Activated CD8-positive, alpha-beta memory T cell treated with anti-CD3 and anti-CD28 coated beads, Interleukin-2, amount 10 ng/mL, durations not matched to agents 7 days and 5 days (primary cell): ENCODE measurements at regions not wholly inside any gene's neighbourhood (a gene's known extent, or its start where the extent isn't known, plus 50 kb on each side); places are given as distances from the start of the nearest gene placed in this dataset.

Experiments used
- ATAC-seq: fragments of 150-1000 bp; cut with Tn5 transposase; one replicate; pipeline ENCODE4 v1.10.0; 2021; ENCODE audit warnings: moderate library complexity
- CTCF ChIA-PET: fragments of 350-600 bp; sonication (Branson Sonifier 250); formaldehyde crosslinking; loops from one replicate; lab custom pipeline; 2021; ENCODE audit warnings: antibody characterized with exemption; lab: Charles Lee
- DNase-seq: peaks from one replicate; pipeline ENCODE4 v3.0.0-alpha.2; 2020
- H3K27ac Mint-ChIP-seq: one replicate; pipeline ENCODE4 v1.8.0; 2021; ENCODE audit warnings: mild to moderate bottlenecking, mixed read lengths
- H3K27me3 Mint-ChIP-seq: one replicate; pipeline ENCODE4 v1.8.0; 2021; ENCODE audit warnings: mixed read lengths
- H3K36me3 Mint-ChIP-seq: one replicate; pipeline ENCODE4 v1.8.0; 2021; ENCODE audit warnings: mild to moderate bottlenecking, mixed read lengths
- H3K4me1 Mint-ChIP-seq: one replicate; pipeline ENCODE4 v1.8.0; 2021; ENCODE audit warnings: mixed read lengths
- H3K4me3 Mint-ChIP-seq: one replicate; pipeline ENCODE4 v1.8.0; 2021; ENCODE audit warnings: mild to moderate bottlenecking, moderate library complexity, mixed read lengths
- H3K9me3 Mint-ChIP-seq: one replicate; pipeline ENCODE4 v1.8.0; 2022; ENCODE audit warnings: low read depth, mixed read lengths

DNA sequence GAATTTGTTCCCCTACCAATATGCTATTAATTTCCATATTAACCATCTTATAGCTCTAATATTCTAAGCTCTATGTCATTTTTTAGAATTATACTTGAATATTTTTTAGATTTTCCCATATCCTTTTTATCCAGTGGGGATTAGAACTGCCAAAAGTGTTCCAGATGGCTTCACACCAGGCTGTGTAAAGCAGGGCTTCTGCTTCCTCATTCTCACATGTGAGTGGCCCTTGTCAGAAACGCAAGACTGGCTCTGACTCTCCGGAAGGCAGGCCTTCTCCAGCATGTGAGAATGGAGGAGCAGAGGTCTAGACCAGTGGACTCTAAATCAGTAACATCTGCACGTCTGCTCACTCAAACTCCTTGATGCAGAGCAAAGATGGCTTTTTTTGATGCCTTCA is 650.1 kb downstream of the FGF9 start:
- peaks cover 4% of the 10 kb centered on the region for H3K4me1 Mint-ChIP-seq
- no peaks in the 10 kb centered on the region for H3K36me3 Mint-ChIP-seq
- H3K27ac Mint-ChIP-seq = no peak overlapping the region
- no peak for DNase-seq
- peaks cover 6% of the 10 kb centered on the region for H3K9me3 Mint-ChIP-seq
- no peak overlapping the region for H3K4me3 Mint-ChIP-seq
- no peaks in the 10 kb centered on the region for H3K27me3 Mint-ChIP-seq
- CTCF ChIA-PET = no interaction called here
- ATAC-seq = no peak

DNA sequence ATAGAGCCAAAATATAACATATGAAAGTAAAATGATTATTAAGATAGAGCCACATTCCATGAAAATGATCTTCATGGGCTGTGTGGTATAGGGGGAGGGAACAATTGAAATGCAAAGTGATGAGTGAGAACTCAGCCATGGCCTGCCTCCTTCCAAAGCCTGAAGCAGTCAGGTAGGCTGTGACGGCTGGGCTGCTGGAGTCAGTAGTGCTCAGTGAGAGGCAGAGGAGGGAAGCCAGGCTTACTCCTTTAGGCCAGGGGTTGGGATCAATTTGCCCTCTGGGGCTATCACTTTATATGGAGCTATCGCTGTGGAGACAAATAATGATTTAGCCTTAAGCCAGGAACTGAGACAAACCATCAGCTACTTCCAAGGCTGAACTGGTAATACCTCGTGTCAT is 654.9 kb downstream of the FGF9 start:
- H3K9me3 Mint-ChIP-seq = peaks cover 2% of the 10 kb centered on the region
- no peaks in the 10 kb centered on the region for H3K4me1 Mint-ChIP-seq
- no peak for DNase-seq
- H3K4me3 Mint-ChIP-seq = no peak overlapping the region
- no peak for ATAC-seq
- no peaks in the 10 kb centered on the region for H3K36me3 Mint-ChIP-seq
- H3K27me3 Mint-ChIP-seq = no peaks in the 10 kb centered on the region
- H3K27ac Mint-ChIP-seq = no peak overlapping the region
- CTCF ChIA-PET = no interaction called here

- no peak overlapping the region for H3K4me3 Mint-ChIP-seq
- DNase-seq = no peak
- CTCF ChIA-PET = no interaction called here
- H3K27me3 Mint-ChIP-seq = no peaks in the 10 kb centered on the region
- no peaks in the 10 kb centered on the region for H3K36me3 Mint-ChIP-seq
- H3K9me3 Mint-ChIP-seq = no peaks in the 10 kb centered on the region
- no peaks in the 10 kb centered on the region for H3K4me1 Mint-ChIP-seq
- no peak for ATAC-seq
- no peak overlapping the region for H3K27ac Mint-ChIP-seq
These were observed 661.5 kb downstream of the FGF9 start for GRCh38 chr13:22332416-22332815.

- Mint-ChIP-seq H3K36me3 (peaks cover 7% of the 10 kb centered on the region), H3K27ac (no peak overlapping the region), H3K4me1 (no peaks in the 10 kb centered on the region), H3K27me3 (no peaks in the 10 kb centered on the region), H3K9me3 (peaks cover 4% of the 10 kb centered on the region), H3K4me3 (no peak overlapping the region)
- CTCF ChIA-PET = no interaction called here
- no peak for ATAC-seq
- no peak for DNase-seq
These were observed 665.6 kb downstream of the FGF9 start for GRCh38 chr13:22336460-22336859.

GRCh38 chr13:22357132-22357531 is 686.3 kb downstream of the FGF9 start:
- CTCF ChIA-PET = no interaction called here
- Mint-ChIP-seq H3K36me3 (no peaks in the 10 kb centered on the region), H3K4me1 (peaks cover 6% of the 10 kb centered on the region), H3K9me3 (peaks cover 4% of the 10 kb centered on the region), H3K27me3 (peaks cover 2% of the 10 kb centered on the region), H3K4me3 (no peak overlapping the region), H3K27ac (no peak overlapping the region)
- DNase-seq (no peak), ATAC-seq (peak; percentile 39)

GRCh38 chr13:22369090-22369489 is 698.2 kb downstream of the FGF9 start:
- Mint-ChIP-seq H3K4me3 (no peak overlapping the region), H3K27me3 (no peaks in the 10 kb centered on the region), H3K27ac (no peak overlapping the region), H3K4me1 (no peaks in the 10 kb centered on the region), H3K9me3 (peaks cover 17% of the 10 kb centered on the region), H3K36me3 (no peaks in the 10 kb centered on the region)
- CTCF ChIA-PET = no interaction called here
- ATAC-seq (no peak), DNase-seq (no peak)

DNA sequence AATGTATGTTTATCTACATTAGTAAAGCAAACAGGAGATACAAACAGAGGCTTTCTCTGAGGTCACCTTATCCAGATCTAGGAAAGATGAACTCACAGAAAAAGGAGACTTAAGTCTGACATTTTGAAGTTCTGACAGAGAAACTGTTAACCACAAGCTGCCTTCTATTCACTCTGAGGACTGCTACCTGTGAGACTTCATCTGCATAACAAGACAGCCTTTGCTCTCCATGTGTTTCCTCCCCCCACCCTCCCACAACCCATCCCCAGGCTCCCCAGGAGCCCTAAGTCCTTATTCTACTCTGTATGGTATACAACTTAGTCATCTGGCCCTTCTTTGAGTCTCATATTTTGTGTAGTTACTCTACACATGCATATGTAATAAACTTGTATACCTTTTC is 699.0 kb downstream of the FGF9 start:
- DNase-seq (no peak), ATAC-seq (no peak)
- Mint-ChIP-seq H3K4me3 (no peak overlapping the region), H3K27me3 (no peaks in the 10 kb centered on the region), H3K4me1 (no peaks in the 10 kb centered on the region), H3K36me3 (no peaks in the 10 kb centered on the region), H3K27ac (no peak overlapping the region), H3K9me3 (peaks cover 16% of the 10 kb centered on the region)
- CTCF ChIA-PET = no interaction called here

DNA sequence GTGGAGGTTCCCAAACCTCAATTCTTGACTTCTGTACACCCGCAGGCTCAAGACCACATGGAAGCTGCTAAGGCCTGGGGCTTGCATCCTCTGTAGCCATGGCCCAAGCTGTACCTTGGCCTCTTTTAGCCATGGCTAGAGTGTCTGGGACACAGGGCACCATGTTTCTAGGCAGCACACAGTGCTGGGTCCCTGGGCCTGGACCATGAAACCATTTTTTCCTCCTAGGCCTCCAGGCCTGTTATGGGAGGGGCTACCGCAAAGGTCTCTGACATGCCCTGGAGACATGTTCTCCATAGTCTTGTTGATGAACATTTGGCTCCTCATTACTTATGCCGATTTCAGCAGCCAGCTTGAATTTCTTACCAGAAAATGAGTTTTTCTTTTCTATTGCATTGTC is 701.4 kb downstream of the FGF9 start:
- Mint-ChIP-seq H3K9me3 (peaks cover 17% of the 10 kb centered on the region), H3K27me3 (no peaks in the 10 kb centered on the region)
- ATAC-seq = no peak

DNA sequence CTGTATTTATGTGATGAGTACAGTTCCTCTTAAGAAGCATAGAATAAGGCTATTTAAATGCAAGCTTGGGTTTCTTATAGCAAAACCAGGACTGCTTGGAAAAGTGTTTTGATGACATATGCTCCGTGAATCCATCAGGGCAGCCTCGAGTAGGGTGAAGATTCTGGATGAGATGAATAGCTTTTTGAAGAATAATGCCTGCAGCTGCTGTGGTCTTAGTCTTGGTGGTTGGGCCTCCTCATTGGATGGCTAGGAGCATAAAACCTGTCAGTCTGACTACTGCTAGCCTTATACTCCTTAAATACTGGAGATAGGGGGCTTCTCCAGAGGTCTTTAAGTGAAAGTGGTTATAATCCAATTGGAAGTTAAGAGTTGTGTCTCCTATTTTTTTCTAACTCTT is 704.3 kb downstream of the FGF9 start:
- H3K4me3 Mint-ChIP-seq = no peak overlapping the region
- H3K4me1 Mint-ChIP-seq = no peaks in the 10 kb centered on the region

More for the DNA sequence above, 701.4 kb downstream of the FGF9 start:
- no peak for DNase-seq
- CTCF ChIA-PET = no interaction called here
- Mint-ChIP-seq H3K4me3 (no peak overlapping the region), H3K27ac (no peak overlapping the region), H3K36me3 (no peaks in the 10 kb centered on the region), H3K4me1 (no peaks in the 10 kb centered on the region)

GRCh38 chr13:22387899-22388298 is 717.0 kb downstream of the FGF9 start:
- H3K4me1 Mint-ChIP-seq = no peaks in the 10 kb centered on the region
- no peaks in the 10 kb centered on the region for H3K9me3 Mint-ChIP-seq
- ATAC-seq = no peak
- CTCF ChIA-PET = no interaction called here
- H3K27me3 Mint-ChIP-seq = no peaks in the 10 kb centered on the region
- no peak overlapping the region for H3K27ac Mint-ChIP-seq
- H3K4me3 Mint-ChIP-seq = no peak overlapping the region
- no peaks in the 10 kb centered on the region for H3K36me3 Mint-ChIP-seq
- DNase-seq = no peak

More for the DNA sequence above, 704.3 kb downstream of the FGF9 start:
- CTCF ChIA-PET = no interaction called here
- Mint-ChIP-seq H3K9me3 (peaks cover 21% of the 10 kb centered on the region), H3K36me3 (no peaks in the 10 kb centered on the region), H3K27ac (no peak overlapping the region), H3K27me3 (no peaks in the 10 kb centered on the region)
- no peak for ATAC-seq
- DNase-seq = no peak

GRCh38 chr13:22399801-22400420 is 729.0 kb downstream of the FGF9 start:
- H3K36me3 Mint-ChIP-seq = no peaks in the 10 kb centered on the region
- no peak overlapping the region for H3K4me3 Mint-ChIP-seq
- CTCF ChIA-PET = no interaction called here
- H3K27me3 Mint-ChIP-seq = no peaks in the 10 kb centered on the region
- H3K27ac Mint-ChIP-seq = no peak overlapping the region
- no peaks in the 10 kb centered on the region for H3K9me3 Mint-ChIP-seq
- DNase-seq (no peak), ATAC-seq (no peak)
- no peaks in the 10 kb centered on the region for H3K4me1 Mint-ChIP-seq

DNA sequence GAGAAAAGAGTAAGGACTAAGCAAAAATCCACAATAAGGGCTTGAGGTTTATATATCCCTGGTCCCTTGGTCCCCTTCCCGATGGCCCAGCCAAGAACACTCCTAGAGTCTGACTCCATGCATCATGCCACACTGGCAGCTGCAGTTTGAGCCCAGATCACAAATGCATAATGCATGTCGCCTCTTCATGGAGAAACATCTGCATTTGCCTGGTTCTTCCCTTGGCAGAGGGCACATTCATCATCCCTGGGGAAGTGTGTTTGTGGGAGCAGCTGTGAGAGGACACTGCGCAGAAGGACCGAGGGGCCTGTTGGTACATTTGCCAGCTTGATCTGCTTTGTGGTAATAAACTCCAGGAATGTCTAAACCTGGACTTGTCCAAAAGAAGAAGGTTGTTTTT is 731.8 kb downstream of the FGF9 start:
- Mint-ChIP-seq H3K36me3 (no peaks in the 10 kb centered on the region), H3K4me3 (no peak overlapping the region), H3K4me1 (no peaks in the 10 kb centered on the region), H3K27ac (no peak overlapping the region), H3K27me3 (no peaks in the 10 kb centered on the region), H3K9me3 (no peaks in the 10 kb centered on the region)
- ATAC-seq (no peak), DNase-seq (no peak)
- CTCF ChIA-PET = no interaction called here

DNA sequence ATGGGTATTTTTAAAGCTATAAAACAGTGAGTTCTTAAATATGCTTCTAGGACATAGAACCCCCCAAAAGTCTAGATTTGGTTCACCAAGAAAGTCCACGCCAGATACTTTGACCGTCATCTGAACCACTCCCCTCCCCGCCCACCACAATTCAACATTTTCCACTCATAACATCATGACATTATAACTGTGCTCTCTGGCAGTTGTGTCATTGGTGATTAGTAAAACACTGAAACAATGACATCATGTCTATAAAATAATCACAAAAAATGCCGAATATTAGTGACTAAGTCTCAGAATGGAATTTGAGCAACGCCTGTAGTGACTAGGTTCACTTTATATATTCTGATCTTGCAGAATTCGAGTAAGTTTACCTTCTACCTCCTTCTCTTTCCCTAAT is 732.3 kb downstream of the FGF9 start:
- CTCF ChIA-PET = no interaction called here
- DNase-seq (no peak), ATAC-seq (no peak)
- Mint-ChIP-seq H3K27me3 (no peaks in the 10 kb centered on the region), H3K4me1 (no peaks in the 10 kb centered on the region), H3K27ac (no peak overlapping the region), H3K9me3 (no peaks in the 10 kb centered on the region), H3K4me3 (no peak overlapping the region), H3K36me3 (no peaks in the 10 kb centered on the region)

GRCh38 chr13:22405891-22406290 is 735.0 kb downstream of the FGF9 start:
- DNase-seq = no peak
- no peak for ATAC-seq
- H3K9me3 Mint-ChIP-seq = peaks cover 5% of the 10 kb centered on the region
- H3K4me1 Mint-ChIP-seq = no peaks in the 10 kb centered on the region
- no peak overlapping the region for H3K4me3 Mint-ChIP-seq
- H3K27me3 Mint-ChIP-seq = no peaks in the 10 kb centered on the region
- H3K36me3 Mint-ChIP-seq = no peaks in the 10 kb centered on the region
- no peak overlapping the region for H3K27ac Mint-ChIP-seq
- CTCF ChIA-PET = no interaction called here

DNA sequence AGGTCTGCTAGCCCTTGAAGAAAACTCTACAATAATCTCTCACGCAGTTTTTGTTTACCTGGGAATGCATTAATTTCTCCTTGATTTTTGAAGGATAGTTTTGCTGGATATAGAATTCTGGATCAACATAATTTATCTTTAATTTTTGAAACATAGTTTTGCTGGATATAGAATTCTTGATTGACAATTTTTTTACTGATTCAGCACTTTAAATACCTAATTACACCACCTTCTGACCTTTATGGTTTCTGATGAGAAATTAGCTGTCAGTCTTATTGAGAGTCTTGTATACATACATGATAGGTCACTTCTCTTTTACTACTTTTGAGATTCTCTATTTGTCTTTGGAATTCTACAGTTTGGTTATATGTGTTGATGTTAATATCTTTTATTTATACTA is 741.6 kb downstream of the FGF9 start:
- CTCF ChIA-PET = no interaction called here
- no peak overlapping the region for H3K27ac Mint-ChIP-seq
- DNase-seq (no peak), ATAC-seq (no peak)
- no peak overlapping the region for H3K4me3 Mint-ChIP-seq
- no peaks in the 10 kb centered on the region for H3K36me3 Mint-ChIP-seq
- H3K27me3 Mint-ChIP-seq = no peaks in the 10 kb centered on the region
- H3K4me1 Mint-ChIP-seq = no peaks in the 10 kb centered on the region
- H3K9me3 Mint-ChIP-seq = peaks cover 20% of the 10 kb centered on the region
